NAMALWA (cell line): ENCODE measurements at regions not wholly inside any gene's neighbourhood (a gene's known extent, or its start where the extent isn't known, plus 50 kb on each side); places are given as distances from the start of the nearest gene placed in this dataset.
"Not testable (repeated sequence)": the region's sequence is repeated elsewhere in the genome, so short reads cannot be mapped to it uniquely, and the experiment has no call there.

Source experiments
- DNase-seq: peaks from one replicate; pipeline ENCODE4 v3.0.0-alpha.2; 2015; ENCODE audit warnings: low spot score

GRCh38 chr6:137711972-137712371 is 155.1 kb upstream of the TNFAIP3 start:
- DNase-seq, result no peak

- no peak for DNase-seq
Measured at GRCh38 chr6:137712587-137712986, 154.5 kb upstream of the TNFAIP3 start.

GRCh38 chr6:137715589-137716045 is 151.4 kb upstream of the TNFAIP3 start:
- DNase-seq, result no peak

- no peak for DNase-seq
Measured at GRCh38 chr6:137717074-137718073, 149.7 kb upstream of the TNFAIP3 start.

GRCh38 chr6:137718903-137719302 is 148.2 kb upstream of the TNFAIP3 start:
- DNase-seq, result not testable (repeated sequence)

GRCh38 chr6:137722749-137723272 is 144.2 kb upstream of the TNFAIP3 start:
- DNase-seq, result no peak

GRCh38 chr6:137723273-137724017 is 143.6 kb upstream of the TNFAIP3 start:
- DNase-seq, result no peak

GRCh38 chr6:137724018-137724403 is 143.0 kb upstream of the TNFAIP3 start:
- no peak for DNase-seq

GRCh38 chr6:137724495-137725211 is 142.4 kb upstream of the TNFAIP3 start:
- DNase-seq, result no peak

- DNase-seq, result no peak
Measured at GRCh38 chr6:137725949-137726348, 141.1 kb upstream of the TNFAIP3 start.

- no peak for DNase-seq
Measured at GRCh38 chr6:137726582-137726981, 140.5 kb upstream of the TNFAIP3 start.

- DNase-seq, result no peak
Measured at GRCh38 chr6:137727216-137727765, 139.8 kb upstream of the TNFAIP3 start.

GRCh38 chr6:137728386-137729349 is 138.4 kb upstream of the TNFAIP3 start:
- no peak for DNase-seq

- DNase-seq, result no peak
Measured at GRCh38 chr6:137729866-137730629, 137.0 kb upstream of the TNFAIP3 start.

- DNase-seq, result no peak
Measured at GRCh38 chr6:137731600-137731959, 135.5 kb upstream of the TNFAIP3 start.

GRCh38 chr6:137731960-137732616 is 135.0 kb upstream of the TNFAIP3 start:
- no peak for DNase-seq

GRCh38 chr6:137733372-137733771 is 133.7 kb upstream of the TNFAIP3 start:
- no peak for DNase-seq

- DNase-seq, result no peak
Measured at GRCh38 chr6:137734005-137734874, 132.8 kb upstream of the TNFAIP3 start.
